AG10803 (cell line): ENCODE measurements at regions not wholly inside any gene's neighbourhood (a gene's known extent, or its start where the extent isn't known, plus 50 kb on each side); places are given as distances from the start of the nearest gene placed in this dataset.

Experiments
- DNase-seq: peaks from one replicate; pipeline ENCODE4 v3.0.0; 2010; ENCODE audit warnings: low read depth
- H3K4me3 ChIP-seq: 2 replicates; pipeline ENCODE4 v1.5.1; 2011; ENCODE audit warnings: mild to moderate bottlenecking, low read length, control low read depth
- TF ChIP-seq, protein P1 (sequence below): conservative IDR thresholded peaks from 2 replicates; pipeline ENCODE4 v1.5.1; 2011; ENCODE audit warnings: mild to moderate bottlenecking, low read length, control low read depth, inconsistent platforms

DNA sequence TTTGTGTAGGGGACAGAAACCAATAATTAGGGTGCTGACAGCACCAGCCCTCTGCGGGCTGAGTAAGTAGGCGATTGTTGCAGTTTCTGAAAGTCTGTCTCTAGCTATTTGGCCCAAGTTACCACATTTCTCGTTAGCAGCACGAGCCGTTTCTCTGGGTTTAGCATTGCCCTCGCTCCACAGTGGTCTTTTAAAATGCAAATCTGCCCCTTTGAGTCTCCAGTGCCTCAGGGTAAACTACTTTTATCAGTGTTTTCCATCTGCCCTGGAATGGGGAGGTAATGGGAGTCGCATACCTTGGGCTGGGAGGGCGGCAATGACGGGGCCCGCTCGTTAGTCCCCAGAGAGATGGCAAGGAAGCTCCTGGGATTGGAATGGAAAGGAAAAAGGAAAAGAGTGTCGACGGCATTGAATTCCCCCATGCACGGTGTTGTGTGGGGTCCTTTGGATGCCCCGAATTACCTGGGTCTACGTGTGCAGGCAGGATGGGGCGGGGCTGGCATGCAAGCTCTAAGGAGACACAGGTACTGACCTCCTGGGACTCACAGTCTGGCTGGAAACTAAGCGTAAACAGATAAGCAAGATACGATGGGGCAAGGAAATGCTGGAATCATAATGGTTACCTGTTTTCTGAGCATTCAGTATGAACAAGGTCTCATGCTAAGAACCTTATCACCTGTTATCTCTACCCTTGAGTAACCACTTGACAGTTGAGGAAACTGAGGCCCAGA is 131.8 kb upstream of the MAP1LC3B2 start:
- no peak overlapping the region for H3K4me3 ChIP-seq
- TF ChIP-seq, protein P1, sequence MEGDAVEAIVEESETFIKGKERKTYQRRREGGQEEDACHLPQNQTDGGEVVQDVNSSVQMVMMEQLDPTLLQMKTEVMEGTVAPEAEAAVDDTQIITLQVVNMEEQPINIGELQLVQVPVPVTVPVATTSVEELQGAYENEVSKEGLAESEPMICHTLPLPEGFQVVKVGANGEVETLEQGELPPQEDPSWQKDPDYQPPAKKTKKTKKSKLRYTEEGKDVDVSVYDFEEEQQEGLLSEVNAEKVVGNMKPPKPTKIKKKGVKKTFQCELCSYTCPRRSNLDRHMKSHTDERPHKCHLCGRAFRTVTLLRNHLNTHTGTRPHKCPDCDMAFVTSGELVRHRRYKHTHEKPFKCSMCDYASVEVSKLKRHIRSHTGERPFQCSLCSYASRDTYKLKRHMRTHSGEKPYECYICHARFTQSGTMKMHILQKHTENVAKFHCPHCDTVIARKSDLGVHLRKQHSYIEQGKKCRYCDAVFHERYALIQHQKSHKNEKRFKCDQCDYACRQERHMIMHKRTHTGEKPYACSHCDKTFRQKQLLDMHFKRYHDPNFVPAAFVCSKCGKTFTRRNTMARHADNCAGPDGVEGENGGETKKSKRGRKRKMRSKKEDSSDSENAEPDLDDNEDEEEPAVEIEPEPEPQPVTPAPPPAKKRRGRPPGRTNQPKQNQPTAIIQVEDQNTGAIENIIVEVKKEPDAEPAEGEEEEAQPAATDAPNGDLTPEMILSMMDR, result no peak
- peak; percentile 35 for DNase-seq

GRCh38 chr12:116429826-116430360 is 129.3 kb upstream of the MAP1LC3B2 start:
- TF ChIP-seq, protein P1, result no peak
- peak; percentile 20 for DNase-seq
- H3K4me3 ChIP-seq, result no peak overlapping the region

DNA sequence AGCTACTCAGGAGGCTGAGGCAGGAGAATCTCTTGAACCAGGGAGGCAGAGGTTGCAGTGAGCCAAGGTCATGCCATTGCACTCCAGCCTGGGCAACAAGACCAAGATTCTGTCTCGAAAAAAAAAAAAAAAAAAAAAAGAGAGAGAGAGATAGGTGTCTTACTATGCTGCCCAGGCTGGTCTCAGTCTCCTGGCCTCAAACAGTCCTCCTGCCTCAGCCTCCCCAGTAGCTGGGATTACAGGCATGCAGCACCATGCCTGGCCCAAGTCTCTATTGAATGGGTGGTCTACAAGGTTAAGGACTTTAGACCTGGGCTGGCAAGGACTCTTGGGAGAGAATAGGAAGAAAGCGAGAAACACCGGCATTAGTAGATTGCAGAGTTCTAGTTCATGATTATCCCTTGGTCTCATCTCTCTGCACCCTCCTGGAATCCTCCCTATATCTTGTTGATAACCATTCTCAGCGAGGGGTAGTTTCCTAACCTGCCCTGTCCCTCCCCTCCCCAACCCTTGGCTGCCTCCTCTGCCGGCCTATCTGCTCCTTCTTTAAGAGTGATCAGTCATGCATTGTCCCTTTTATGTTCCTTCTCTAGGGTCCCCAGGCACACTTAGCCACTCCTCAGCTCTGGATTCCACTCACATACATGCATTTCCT is 128.1 kb upstream of the MAP1LC3B2 start:
- TF ChIP-seq, protein P1, result no peak
- no peak for DNase-seq

GRCh38 chr12:116431677-116432300 is 127.4 kb upstream of the MAP1LC3B2 start:
- no peak overlapping the region for H3K4me3 ChIP-seq
- no peak for DNase-seq
- TF ChIP-seq, protein P1, result no peak

More for the DNA sequence above, 128.1 kb upstream of the MAP1LC3B2 start:
- H3K4me3 ChIP-seq, result no peak overlapping the region

GRCh38 chr12:116432314-116432750 is 126.8 kb upstream of the MAP1LC3B2 start:
- peak; percentile 82 for DNase-seq
- H3K4me3 ChIP-seq, result no peak overlapping the region
- TF ChIP-seq, protein P1, result no peak

- TF ChIP-seq, protein P1, result no peak
- DNase-seq, result peak; percentile 12
- no peak overlapping the region for H3K4me3 ChIP-seq
Measured at GRCh38 chr12:116433249-116433648, 125.9 kb upstream of the MAP1LC3B2 start.
